MM.1S (cell line): ENCODE measurements at regions not wholly inside any gene's neighbourhood (a gene's known extent, or its start where the extent isn't known, plus 50 kb on each side); places are given as distances from the start of the nearest gene placed in this dataset.

Experiments
- EZH2phosphoT487 ChIP-seq: fragments of 300-600 bp; sonication (generic); IDR thresholded peaks from 2 replicates; pipeline ENCODE4 v1.6.1; 2018; ENCODE audit warnings: antibody characterized with exemption, low read length
- TF ChIP-seq, protein P1 (sequence below): fragments of 300-600 bp; sonication (generic); IDR thresholded peaks from 2 replicates; pipeline ENCODE4 v1.5.1; 2016; ENCODE audit warnings: antibody characterized with exemption, low read length, mixed read lengths

DNA sequence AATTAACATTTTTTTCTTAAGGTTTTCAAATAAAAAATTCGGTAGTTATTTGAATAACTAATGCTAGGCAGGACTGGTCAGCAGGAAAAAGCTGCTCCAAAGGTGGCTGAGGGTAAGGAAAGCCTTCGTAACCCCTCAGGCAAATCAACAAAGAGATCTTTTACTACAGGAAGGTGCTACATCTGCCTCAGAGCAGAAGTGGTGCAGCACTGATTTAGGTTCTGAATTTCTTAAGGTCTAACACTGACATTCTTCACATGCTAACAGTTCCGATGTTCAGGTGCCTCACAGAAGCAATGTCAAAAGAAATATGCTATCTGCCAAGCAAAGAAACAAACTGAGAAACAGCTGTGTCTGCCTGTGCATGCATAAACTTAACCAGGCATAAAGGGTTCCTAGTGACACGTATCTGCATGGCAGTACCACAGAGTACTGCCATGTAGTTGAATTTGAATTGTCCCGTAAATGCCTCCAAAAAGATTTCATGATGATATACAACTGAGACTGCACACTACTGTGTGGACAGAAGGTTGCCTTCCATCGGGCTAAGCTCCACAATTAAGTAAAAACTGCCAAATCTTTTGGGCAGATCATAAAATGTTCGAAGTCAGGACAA is 275.0 kb upstream of the NSMCE3 start:
- TF ChIP-seq, protein P1, sequence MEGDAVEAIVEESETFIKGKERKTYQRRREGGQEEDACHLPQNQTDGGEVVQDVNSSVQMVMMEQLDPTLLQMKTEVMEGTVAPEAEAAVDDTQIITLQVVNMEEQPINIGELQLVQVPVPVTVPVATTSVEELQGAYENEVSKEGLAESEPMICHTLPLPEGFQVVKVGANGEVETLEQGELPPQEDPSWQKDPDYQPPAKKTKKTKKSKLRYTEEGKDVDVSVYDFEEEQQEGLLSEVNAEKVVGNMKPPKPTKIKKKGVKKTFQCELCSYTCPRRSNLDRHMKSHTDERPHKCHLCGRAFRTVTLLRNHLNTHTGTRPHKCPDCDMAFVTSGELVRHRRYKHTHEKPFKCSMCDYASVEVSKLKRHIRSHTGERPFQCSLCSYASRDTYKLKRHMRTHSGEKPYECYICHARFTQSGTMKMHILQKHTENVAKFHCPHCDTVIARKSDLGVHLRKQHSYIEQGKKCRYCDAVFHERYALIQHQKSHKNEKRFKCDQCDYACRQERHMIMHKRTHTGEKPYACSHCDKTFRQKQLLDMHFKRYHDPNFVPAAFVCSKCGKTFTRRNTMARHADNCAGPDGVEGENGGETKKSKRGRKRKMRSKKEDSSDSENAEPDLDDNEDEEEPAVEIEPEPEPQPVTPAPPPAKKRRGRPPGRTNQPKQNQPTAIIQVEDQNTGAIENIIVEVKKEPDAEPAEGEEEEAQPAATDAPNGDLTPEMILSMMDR = no peak
- TF ChIP-seq EZH2phosphoT487 = no peak
